NCI-H526 (cell line): ENCODE measurements at regions not wholly inside any gene's neighbourhood (a gene's known extent, or its start where the extent isn't known, plus 50 kb on each side); places are given as distances from the start of the nearest gene placed in this dataset.
"Not testable (repeated sequence)": the region's sequence is repeated elsewhere in the genome, so short reads cannot be mapped to it uniquely, and the experiment has no call there.

Experiments
- DNase-seq, 2 experiments: peaks; one replicate each; lab custom pipeline; 2025; lab: John Stamatoyannopoulos, UW

DNA sequence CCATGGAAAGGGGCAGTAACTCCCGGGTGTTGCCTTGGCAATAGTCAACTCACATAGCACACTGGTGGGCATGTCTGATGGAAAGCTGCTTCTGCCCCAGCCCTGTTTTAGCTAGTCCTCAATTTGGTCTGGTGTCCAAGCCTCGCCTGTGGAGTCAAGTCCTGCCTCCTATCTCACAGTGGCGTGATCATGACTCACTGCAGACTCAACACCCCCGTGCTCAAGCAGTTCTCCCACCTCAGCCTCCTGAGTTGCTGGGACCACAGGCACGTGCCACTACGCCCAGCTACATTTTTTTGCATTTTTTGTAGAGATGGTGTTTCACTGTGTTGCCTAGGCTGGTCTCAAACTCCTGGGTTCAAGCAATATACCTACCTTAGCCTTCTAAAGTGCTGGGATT, 218.9 kb upstream of the FRG2C start:
- DNase-seq = not testable (repeated sequence)

GRCh38 chr3:75446948-75447347, 217.2 kb upstream of the FRG2C start:
- DNase-seq = not testable (repeated sequence)

- not testable (repeated sequence) for DNase-seq
These were observed 210.8 kb upstream of the FRG2C start for GRCh38 chr3:75453328-75453727.

- not testable (repeated sequence) for DNase-seq
These were observed 210.3 kb upstream of the FRG2C start for GRCh38 chr3:75453839-75454238.

DNA sequence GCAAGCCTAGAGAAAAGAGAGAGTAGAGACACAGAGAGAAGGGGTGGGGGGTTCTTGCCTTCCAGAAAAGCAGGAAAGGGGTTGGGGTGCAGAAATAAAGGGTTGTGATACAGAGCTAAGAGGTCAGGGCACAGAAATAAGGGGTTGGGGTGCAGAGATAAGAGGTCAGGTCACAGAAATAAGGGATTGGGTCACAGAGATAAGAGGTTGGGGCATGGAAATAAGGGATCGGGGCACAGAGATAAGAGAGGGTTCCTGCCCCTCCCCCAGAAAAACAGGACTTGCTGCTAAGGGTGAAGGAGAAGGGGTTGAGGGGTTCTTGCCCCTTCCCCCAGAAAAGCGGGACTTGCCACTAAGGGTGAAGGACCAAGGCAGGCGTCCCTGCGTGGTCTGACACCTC, 189.6 kb upstream of the FRG2C start:
- DNase-seq = not testable (repeated sequence)

DNA sequence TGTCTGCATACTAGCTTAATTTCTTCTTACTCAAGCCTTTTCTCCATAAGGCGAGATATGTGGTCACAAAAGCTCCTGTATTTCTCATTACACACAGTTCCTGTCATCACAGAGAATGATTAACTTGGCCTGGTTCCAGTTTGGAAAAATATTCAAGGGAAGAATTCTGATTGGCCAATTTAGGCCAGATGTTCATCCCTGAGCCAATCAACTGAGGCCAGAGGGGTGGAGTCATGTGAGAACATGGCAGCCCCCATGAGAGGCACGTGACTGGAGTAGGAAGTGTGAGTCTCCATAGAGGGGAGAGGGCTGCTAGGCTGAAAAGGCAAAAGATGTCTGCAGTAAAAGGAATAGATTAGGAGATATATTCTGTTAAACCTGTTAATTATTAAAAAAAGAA, 167.5 kb upstream of the FRG2C start:
- DNase-seq = not testable (repeated sequence)

- not testable (repeated sequence) for DNase-seq
These were observed 163.8 kb upstream of the FRG2C start for GRCh38 chr3:75500357-75500756.

GRCh38 chr3:75502171-75502570, 162.0 kb upstream of the FRG2C start:
- not testable (repeated sequence) for DNase-seq

GRCh38 chr3:75502769-75503756, 161.1 kb upstream of the FRG2C start:
- DNase-seq = not testable (repeated sequence)

DNA sequence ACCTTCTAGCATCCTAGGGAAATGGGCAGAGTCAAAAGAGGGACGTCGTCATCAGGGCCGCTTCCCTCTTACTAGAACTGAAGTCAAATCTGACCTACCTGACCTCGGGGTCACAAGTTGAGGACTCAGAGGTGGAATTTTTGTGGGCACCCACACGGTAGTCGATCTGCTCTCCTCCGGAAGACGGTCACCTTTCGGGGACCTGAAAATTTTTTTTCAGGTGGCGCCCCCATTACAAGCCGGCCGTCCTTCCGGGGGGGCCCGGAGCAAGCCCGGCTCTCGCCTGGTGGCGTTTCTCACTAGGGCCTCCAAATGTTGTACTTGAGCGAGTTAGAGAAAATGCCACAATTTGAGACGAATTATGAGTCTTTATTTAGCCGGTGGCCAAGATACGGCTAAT, 157.5 kb upstream of the FRG2C start:
- DNase-seq = no peak

DNA sequence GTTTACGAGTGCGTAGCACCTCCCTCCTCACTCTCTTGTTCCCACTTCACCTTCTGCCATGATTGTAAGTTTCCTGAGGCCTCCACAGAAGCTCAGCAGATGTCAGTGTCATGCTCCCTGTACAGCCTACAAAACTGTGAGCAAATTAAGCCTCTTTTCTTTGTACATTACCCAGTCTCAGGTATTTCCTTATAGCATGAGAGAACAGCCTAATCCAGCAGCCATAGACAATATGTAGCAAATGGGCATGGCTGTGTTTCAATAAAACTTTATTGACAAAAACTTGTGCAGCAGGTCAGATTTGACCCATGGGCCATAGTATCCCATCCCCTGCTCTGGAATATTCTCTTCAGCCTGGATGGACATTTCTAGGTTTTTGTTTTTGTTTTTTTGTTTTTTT, 156.2 kb upstream of the FRG2C start:
- not testable (repeated sequence) for DNase-seq

- DNase-seq = not testable (repeated sequence)
These were observed 136.5 kb upstream of the FRG2C start for GRCh38 chr3:75527657-75528056.

DNA sequence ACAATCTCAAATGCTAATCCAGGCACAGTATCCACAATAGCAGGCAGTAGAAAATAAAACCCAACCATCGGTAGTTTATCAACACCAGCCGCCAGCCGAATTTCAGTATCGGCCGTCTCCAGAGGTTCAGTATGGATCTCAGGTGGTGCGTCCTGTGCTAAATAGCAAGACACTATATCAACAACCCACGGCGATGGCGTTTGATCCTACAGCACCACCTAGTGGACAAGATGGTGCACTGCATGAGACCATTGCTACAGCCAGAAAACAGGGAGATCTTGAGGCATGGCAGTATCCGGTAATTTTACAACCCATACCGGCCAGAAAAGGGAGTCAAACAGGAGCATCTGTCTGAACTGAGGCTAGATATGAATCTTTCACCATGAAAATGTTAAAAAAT, 112.0 kb upstream of the FRG2C start:
- not testable (repeated sequence) for DNase-seq

DNA sequence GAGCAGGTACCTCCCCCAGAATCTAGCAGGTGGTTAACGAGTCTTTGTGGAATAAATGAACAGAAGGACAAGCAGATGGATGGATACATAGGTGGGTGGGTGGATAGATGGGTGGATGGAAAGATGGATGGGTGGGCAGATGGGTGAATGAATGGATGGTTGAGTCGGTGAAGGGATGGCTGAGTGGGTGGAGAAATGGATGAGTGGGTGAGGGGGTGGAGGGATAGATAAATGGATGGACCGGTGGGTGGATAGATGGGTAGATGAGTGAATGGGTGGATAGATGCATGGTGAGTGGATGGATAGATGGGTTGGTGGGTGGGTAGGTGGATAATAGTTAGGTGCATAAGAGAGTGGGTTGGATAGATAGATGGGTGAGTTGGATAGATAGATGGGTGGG, 99.7 kb upstream of the FRG2C start:
- DNase-seq = not testable (repeated sequence)

GRCh38 chr3:75572303-75572702, 91.8 kb upstream of the FRG2C start:
- not testable (repeated sequence) for DNase-seq

GRCh38 chr3:75579091-75579490, 85.0 kb upstream of the FRG2C start:
- not testable (repeated sequence) for DNase-seq

DNA sequence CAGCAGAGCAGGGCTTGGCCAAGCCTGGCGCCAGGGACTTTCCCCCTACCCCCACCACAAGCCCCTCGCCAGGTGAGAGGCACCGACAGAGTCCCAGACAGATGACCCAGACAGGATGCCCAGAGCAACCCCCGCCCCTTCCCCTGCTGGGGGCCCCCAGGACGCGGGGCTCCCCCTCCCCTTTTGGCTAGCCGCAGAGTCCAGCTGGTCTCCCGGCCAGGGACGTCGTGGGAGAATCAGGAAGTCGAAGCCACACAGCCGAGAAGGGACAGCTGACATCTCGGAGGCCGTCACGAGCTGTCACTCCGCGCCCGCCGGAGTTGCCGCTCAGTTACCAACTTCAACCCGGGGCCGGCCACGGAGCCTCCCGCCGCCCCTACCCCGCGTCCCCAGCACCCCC, 84.6 kb upstream of the FRG2C start:
- not testable (repeated sequence) for DNase-seq

DNA sequence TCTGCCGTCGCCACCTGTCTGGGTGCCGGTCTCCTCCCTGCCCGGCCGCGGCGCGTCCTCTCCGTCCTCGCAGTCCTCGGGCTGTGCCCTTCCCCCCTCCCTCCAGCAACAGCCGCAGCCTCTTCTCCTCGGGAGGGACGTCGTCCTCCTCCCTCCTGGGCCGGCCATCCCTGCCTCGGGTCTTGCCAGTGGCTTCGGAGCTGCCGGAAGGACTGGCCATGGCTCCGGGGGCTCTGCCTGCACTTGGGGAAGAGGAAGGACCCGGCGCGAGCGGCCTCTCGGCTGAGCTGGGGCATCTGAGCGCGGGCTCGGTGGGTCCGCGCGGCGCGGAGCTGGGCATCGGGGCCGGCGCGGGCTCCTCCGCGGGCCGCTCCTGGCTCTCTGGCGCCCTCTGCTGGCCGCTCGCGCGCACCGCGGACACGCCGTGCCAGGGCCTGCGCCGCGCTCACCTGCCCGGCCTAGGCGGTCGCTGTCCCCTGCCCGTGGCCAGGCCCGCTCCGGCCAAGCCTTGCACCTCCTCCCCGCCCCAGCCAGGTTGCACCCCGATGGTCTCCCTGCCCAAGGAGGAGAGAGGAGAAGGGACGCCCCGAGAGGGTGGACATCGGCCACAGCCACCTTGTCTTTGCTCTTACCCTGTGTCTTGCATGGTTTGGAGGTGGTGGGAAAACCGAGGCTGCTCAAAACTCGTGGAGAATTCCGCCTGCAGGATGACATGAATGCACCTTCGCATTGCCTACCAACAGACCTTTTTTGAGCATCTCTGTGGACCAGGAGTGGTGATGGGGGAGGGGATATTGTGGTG, 83.9 kb upstream of the FRG2C start:
- DNase-seq = not testable (repeated sequence)

DNA sequence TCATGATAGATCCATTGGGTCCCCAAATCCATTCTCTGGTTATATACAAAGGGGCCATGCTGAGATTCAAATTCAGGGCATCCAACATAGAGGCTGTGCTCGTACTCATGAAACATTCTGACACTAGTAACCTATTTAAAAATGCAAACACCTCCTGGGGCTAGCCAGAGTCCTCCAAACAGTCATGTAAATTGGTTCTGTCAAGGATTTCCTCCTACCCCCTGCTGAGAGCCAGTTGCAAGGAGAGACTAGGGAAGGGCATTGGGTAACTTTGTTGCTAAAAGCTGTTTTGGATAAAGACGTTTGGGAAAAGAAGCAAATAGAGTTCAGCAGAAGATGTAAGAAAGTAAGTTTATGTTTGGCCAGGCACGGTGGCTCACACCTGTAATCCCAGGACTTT, 81.6 kb upstream of the FRG2C start:
- not testable (repeated sequence) for DNase-seq

DNA sequence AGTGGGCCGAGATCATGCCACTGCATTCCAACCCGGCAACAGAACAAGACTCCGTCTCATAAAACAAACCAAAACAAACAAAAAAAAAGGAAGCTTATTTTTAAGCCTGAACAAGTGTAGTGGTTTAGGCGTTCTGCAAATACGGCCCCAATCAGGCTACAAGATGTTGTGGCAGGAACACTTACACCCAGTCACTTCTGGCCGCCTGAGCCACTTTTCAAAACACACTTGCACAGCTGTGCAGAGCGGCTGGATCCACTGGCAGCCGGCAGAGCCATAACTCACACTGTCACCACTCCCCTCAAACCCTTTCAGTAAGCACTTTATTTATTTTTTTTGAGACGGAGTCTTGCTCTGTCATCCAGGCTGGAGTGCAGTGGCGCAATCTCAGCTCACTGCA, 81.0 kb upstream of the FRG2C start:
- not testable (repeated sequence) for DNase-seq

DNA sequence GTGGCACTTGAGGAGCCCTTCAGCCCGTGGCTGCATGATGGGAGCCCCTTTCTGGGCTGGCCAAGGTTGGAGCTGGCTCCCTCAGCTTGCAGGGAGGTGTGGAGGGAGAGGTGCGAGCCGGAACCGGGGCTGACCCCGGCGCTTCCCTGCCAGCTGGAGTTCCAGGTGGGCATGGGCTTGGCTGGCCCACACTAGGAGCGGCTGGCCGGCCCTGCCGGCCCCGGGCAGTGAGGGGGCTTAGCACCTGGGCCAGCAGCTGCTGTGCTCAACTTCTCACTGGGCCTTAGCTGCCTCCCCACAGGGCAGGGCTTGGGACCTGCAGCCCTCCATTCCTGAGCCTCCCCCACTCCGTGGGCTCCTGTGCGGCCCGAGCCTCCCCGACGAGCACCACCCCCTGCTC, 76.4 kb upstream of the FRG2C start:
- not testable (repeated sequence) for DNase-seq

- DNase-seq = not testable (repeated sequence)
These were observed 73.7 kb upstream of the FRG2C start for GRCh38 chr3:75590382-75590781.
